Fibroblast of lung (primary cell): ENCODE measurements at regions not wholly inside any gene's neighbourhood (a gene's known extent, or its start where the extent isn't known, plus 50 kb on each side); places are given as distances from the start of the nearest gene placed in this dataset.

Source experiments
- EZH2 ChIP-seq: IDR thresholded peaks from 2 replicates; pipeline ENCODE4 v1.5.1; 2012; ENCODE audit warnings: low read length, control low read depth, mild to moderate bottlenecking; ENCODE audit errors: missing control alignments
- TF ChIP-seq, protein P1 (sequence below), 2 donors: IDR thresholded peaks in 1 of 2; conservative IDR thresholded peaks in 1 of 2; 1 replicate in 1 of 2; 2 replicates in 1 of 2; pipeline ENCODE4 v1.5.1; 2011 to 2012; ENCODE audit warnings: low read length in 2 of 2, control low read depth in 1 of 2, inconsistent platforms in 1 of 2, low read depth in 1 of 2, mild to moderate bottlenecking in 1 of 2

DNA sequence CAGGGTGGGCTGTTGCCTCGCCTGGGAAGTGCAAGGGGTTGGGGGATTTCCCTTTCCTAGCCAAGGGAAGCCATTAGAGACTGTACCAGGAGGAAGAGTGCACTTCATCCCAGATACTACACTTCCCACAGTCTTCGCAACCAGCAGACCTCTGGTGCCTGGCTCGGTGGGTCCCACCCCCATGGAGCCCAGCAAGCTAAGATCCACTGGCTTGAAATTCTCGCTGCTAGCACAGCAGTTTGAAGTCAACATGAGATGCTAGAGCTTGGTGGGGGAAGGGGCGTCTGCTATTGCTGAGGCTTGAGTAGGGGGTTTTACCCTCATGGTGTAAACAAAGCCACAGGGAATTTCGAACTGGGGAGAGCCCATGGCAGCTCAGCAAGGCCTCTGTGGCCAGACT lies 586.4 kb downstream of the HTR1A start:
- TF ChIP-seq, protein P1, sequence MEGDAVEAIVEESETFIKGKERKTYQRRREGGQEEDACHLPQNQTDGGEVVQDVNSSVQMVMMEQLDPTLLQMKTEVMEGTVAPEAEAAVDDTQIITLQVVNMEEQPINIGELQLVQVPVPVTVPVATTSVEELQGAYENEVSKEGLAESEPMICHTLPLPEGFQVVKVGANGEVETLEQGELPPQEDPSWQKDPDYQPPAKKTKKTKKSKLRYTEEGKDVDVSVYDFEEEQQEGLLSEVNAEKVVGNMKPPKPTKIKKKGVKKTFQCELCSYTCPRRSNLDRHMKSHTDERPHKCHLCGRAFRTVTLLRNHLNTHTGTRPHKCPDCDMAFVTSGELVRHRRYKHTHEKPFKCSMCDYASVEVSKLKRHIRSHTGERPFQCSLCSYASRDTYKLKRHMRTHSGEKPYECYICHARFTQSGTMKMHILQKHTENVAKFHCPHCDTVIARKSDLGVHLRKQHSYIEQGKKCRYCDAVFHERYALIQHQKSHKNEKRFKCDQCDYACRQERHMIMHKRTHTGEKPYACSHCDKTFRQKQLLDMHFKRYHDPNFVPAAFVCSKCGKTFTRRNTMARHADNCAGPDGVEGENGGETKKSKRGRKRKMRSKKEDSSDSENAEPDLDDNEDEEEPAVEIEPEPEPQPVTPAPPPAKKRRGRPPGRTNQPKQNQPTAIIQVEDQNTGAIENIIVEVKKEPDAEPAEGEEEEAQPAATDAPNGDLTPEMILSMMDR (conservative IDR thresholded peaks at IDR 0.05 in 1 of 2, IDR thresholded peaks at IDR 0.05 in 1 of 2; ENCODE audit: low read depth in 1 of 2, low read length in 2 of 2): no peak
- TF ChIP-seq EZH2: no peak
